Hindlimb muscle (tissue), 1 donor: ENCODE measurements at regions not wholly inside any gene's neighbourhood (a gene's known extent, or its start where the extent isn't known, plus 50 kb on each side); places are given as distances from the start of the nearest gene placed in this dataset.

Experiments
- DNase-seq: peaks from one replicate; pipeline ENCODE4 v3.0.0-alpha.2; 2013

DNA sequence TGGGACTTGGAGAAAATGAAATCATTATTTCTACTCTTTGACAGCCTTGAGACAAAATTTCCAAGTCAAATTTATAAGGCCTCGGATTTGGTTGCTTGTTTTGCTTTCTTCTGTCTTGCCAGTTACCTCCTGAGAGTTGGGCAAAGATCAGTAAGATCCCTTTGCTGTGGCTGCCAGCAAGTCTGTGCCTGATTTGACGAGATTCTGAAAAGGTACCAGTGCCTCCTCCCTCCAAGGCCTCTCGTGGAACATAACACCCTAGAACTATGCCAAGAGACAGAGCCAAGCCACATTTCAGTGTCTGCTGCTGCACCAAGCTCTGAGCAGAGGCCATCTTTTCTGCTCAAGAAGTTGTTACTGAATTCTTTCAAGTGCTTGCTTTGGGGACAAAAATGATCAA lies 61.0 kb downstream of the GTPBP8 start:
- DNase-seq: peak; percentile 61

- DNase-seq: no peak
Measured at GRCh38 chr3:113053169-113053568, 62.4 kb downstream of the GTPBP8 start.

GRCh38 chr3:113054552-113054951 lies 63.8 kb downstream of the GTPBP8 start:
- no peak for DNase-seq

- DNase-seq: no peak
Measured at GRCh38 chr3:113055201-113055600, 64.4 kb downstream of the GTPBP8 start.

DNA sequence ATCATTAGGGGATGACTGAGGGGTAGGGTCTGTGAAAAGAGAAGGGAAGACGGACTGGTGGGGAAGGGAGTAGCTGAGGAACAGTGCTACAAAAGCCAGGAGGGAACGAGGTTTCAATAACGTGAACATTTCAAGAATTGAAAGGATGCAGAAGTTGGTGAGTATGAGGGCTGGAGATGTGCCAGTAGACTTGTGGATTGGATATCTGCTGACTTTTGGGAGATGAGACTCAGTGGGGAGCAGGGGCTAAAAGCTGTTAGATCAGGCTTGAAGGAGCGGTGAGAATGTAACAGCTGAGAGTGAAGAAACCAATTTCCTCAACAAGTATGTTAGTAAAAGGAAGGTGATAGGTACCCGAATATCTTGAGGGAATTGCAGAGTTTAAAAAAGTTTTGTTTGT lies 65.2 kb downstream of the GTPBP8 start:
- no peak for DNase-seq

- DNase-seq: no peak
Measured at GRCh38 chr3:113057117-113057516, 66.3 kb downstream of the GTPBP8 start.

GRCh38 chr3:113058188-113058587 lies 67.4 kb downstream of the GTPBP8 start:
- DNase-seq: no peak

DNA sequence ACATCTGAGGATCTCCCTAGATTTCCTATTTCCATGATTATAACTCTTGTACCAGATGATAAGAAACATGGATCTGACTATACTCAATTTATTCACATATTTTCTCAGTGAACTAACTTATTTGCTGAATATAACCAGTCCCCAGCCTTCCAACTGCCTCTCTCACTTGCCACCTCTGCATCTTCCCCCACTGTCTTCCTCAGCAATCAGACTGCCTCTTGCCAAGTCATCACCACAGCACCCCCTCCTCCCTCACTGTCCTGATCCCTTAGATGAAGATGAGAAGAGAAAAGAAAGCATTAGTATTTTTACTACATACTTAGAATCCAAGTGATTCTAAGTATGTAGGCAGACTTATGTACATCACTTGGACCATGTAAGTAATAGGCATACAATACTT lies 71.9 kb downstream of the GTPBP8 start:
- no peak for DNase-seq

DNA sequence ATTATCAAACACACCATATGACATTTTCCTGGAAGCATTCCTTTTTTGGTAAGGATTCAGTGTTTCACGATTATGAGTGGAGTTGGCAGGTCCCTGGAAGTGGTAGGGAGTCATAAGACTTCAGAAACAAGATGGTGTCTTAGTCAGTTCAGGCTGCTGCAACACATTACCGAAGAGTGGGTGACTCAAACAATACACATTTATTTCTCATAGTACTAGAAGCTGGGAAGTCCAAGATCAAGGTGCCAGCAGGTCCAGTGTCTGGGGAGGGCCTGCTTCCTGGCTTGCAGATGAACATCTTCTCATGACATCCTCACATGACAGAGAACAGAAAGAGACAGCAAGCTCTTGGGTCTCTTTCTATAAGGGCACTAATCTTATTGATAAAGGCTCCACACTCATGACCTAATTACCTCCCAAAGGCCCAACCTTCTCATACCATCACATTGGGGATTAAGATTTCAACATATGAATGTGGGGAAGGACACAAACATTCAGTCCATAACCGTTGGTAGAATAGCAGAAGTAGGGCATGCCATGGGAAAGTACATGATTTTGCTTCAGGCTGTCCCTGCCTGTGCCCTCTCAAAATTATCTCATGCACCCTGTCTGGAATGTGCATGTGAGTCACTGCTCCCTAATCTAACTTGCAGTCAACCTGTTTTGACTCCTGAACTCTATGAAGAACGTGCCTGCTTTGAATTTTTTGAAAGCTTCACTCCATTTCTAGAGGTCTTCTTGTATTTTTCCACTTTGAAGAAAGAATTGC lies 72.5 kb downstream of the GTPBP8 start:
- no peak for DNase-seq

GRCh38 chr3:113064183-113064582 lies 73.4 kb downstream of the GTPBP8 start:
- DNase-seq: no peak

DNA sequence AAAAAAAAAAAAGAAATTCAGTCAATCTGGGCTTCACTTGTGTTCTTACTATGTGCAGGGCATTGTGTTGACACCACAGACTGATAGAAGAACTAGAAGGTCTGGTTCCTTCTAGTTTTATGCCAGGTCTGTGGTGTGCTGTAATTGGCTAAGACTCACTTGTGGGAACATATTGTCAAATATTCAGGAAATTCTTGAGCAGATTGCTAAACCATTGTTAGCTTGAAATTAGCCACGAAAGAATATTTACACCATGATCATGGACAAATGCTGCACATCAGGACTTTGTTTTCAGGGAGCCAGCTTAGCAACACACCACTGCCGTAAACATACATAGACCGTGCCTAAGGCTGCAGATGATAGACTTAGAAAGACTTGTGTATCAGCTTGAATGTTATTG lies 74.6 kb downstream of the GTPBP8 start:
- DNase-seq: no peak

DNA sequence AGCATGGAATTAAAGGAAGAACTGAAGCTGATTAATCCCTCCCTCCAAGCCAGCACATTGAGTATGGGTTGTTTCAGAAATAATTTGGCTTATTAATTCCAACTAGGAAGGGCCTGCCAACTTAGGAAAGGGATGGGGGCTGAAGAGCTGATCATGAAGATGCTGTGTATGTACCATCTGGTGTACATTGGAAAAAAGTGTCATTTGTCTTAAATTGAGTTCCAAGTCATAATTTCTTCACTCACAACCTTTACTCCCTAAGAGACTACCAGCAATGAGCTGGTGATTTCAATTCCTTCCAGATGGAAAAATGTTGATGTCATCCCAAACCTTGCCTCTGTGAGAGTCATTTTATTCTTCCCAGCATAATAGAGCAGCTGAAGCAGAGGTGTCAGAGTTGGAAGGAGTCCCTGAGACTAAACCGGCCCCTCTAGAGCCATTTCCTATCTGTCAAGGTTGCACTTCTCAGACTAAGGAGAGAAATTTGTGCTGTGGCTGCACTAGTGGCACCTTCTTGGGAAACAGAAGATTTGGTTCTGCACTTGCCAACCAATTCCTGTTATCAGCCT lies 79.4 kb downstream of the GTPBP8 start:
- peak; percentile 80 for DNase-seq

GRCh38 chr3:113070681-113071113 lies 79.9 kb downstream of the GTPBP8 start:
- no peak for DNase-seq

GRCh38 chr3:113075588-113075987 lies 84.8 kb downstream of the GTPBP8 start:
- DNase-seq: no peak

DNA sequence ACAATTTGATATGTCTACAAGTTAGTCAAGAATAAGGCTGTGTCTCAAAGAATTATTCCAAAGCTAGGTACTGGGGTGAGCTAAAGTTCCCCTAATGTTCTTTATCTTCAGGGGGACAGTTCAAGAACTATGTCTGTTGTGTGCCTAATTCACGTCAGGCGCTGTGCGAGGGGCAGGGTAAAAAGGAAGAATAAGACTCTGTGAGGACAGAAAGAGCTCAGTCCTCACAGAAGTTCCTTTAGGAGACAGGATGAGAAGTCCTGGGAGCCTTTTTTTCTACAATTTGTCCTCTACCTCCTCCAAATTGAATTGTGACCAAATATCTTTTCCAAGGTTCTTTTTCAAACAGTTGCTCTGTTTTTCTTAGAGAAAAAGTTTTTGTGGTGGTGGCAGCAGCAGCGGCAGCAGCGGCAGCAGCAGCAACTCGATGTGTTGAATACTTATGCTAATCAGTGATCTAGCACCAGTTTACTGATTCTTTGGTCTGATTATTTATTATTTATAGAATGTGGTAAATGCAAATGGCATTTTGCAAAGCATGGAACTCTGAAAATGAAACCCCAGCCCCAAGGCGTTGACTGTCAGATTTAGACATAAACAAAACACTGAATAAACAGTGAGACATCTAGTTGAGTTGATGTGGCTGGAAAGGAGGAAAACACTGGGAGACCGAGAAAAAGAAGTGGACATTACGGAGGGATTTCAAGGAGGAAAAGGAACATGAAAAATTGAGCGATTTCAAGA lies 88.6 kb downstream of the GTPBP8 start:
- DNase-seq: no peak

DNA sequence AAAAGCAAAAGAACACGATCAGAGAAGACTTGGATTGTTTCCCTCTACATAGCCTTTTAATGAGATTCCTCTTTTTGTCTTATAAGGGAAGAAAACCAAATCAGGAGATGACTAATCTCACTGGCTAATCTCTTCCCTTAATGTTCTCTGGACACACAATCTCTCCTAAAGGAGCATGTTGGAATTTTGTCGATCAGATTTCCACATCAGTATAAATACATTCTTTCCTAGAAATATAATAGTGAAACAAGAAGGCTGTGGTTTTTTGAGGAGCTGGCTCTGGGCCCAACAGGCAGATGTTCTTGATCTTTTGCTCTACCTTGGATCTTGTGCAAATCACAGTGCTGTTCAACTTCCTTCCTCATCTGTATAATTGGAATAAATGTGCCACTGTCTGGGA lies 94.0 kb downstream of the GTPBP8 start:
- peak; percentile 66 for DNase-seq

DNA sequence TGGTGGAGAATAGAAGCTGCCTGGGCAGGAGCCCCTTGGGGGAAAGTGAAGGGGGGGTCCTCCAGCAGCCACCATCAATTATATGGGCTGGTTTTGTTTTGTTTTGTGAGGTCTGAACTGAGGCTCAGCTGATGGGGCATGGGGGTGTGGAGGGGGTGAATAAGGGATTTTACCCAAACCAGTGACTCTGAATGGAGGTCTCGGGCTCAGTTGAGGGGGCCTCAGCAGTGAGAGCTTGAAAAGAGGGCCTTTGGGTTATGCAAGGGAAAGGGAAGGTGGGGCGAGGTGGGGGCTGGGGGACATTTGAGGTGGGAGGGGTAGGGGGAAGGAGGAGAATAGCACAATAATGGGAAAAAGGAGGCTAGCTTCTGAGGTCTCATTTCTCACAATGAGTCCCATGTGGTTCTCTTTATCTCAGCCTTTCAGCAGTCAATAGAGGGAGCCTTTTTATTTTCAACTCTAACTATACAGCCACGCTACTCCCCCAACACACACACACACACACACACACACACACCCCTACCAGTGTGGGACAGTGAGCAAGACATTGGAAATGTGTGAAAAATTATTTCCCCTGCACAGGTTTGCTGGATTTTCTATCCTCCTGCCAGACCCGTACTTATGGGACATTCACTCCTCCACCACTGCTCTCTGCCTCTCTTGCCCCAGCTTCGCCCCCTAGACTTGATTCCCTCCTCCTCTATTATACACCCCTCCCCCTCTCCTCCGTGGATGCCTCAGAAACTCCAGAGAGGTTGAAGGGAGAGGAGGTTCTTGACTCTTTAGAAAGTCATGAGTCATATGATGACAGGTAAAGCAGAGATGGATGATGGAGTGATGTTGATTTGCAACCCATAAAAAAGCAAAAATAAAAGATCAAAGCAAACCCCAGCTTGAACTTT lies 96.0 kb downstream of the GTPBP8 start:
- DNase-seq: no peak

GRCh38 chr3:113088616-113089015 lies 97.8 kb downstream of the GTPBP8 start:
- DNase-seq: no peak

GRCh38 chr3:113091417-113091816 lies 100.6 kb downstream of the GTPBP8 start:
- DNase-seq: no peak

- DNase-seq: no peak
Measured at GRCh38 chr3:113092746-113093145, 102.0 kb downstream of the GTPBP8 start.

DNA sequence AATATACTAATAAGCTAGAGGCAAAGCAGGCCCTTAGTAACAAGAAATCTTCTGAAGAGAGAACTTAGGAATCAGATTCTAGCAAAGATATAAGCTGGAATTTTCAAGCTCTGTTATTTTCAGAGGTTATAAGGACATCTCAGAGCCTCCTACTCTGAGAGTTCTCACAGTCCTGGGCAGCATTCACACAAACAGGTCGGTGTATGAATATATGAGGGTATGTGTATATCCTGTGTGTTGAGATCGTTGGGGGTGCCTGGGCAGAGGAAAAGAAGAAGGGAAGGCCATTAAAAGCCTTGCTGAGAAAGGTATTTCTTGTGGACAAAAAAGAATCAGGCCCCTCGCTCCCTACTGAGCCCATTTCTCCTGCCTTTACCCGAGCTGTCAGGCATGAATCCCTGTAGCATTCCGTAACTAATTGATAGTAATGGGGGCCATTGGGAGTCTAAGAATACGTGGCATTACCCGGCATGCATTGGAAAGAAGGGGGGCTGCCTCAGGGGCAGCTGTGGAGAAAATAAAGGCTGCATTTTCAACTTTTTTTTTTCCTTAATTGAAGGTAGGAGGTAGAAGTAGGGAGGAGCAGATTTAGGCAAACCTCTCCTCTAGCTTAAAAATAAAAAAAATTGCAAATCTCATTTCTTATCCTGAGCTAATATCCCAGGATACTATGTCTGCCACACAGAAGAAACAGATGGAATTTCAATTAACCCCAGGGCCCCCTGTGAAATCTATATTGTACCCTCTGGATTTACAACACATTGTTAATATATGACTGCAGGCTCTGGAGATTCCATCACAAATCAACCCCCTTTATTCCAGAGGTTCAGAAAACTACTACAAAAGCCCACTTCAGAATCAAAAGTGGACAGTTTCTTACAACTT lies 103.8 kb downstream of the GTPBP8 start:
- no peak for DNase-seq
